Ovary (tissue), 3 donors: ENCODE measurements at regions not wholly inside any gene's neighbourhood (a gene's known extent, or its start where the extent isn't known, plus 50 kb on each side); places are given as distances from the start of the nearest gene placed in this dataset.

Experiments
- CTCF ChIP-seq, 3 donors: fragments of 450-650 bp in 2 of 3; fragments of 200-600 bp in 1 of 3; IDR thresholded peaks; one replicate each; pipeline versions ENCODE4 v1.5.1 to v1.8.0; 2016 to 2022; ENCODE audit warnings: antibody characterized with exemption in 3 of 3, mild to moderate bottlenecking in 1 of 3
- POLR2A ChIP-seq: fragments of 450-650 bp; IDR thresholded peaks from one replicate; pipeline ENCODE4 v1.6.1; 2017; ENCODE audit warnings: antibody characterized with exemption, mild to moderate bottlenecking, moderate library complexity
- donor health status: DM: no; HTN: no; CAD: no.

- no peak for TF ChIP-seq CTCF (IDR thresholded peaks at IDR 0.05)
- TF ChIP-seq POLR2A, result no peak
Measured at GRCh38 chr10:36281831-36282331, 639.8 kb upstream of the FZD8 start.
